H1 (cell line): ENCODE measurements at regions not wholly inside any gene's neighbourhood (a gene's known extent, or its start where the extent isn't known, plus 50 kb on each side); places are given as distances from the start of the nearest gene placed in this dataset.

Experiments used
- CTCF ChIA-PET: fragments of 300-600 bp; sonication (Branson Sonifier 250); formaldehyde crosslinking; loops from one replicate; lab custom pipeline; 2021; ENCODE audit not compliant: partially characterized antibody; lab: Charles Lee
- POLR2A ChIA-PET: fragments of 300-600 bp; sonication (Branson Sonifier 250); formaldehyde crosslinking; loops from one replicate; lab custom pipeline; 2021; ENCODE audit warnings: inconsistent platforms; ENCODE audit not compliant: partially characterized antibody; lab: Charles Lee
- DNase-seq, 2 experiments: peaks; one replicate each; pipeline versions ENCODE4 v3.0.0 to v3.0.0-alpha.2; 2010 to 2022; ENCODE audit warnings: low spot score in 2 of 2, low read depth in 1 of 2, mixed read lengths in 1 of 2
- FAIRE-seq: peaks from 2 replicates; lab custom pipeline; 2011; peaks lifted over from hg19 to GRCh38; lab: Jason Lieb, UNC
- H2AFZ ChIP-seq: 2 replicates; pipeline ENCODE4 v1.8.1; 2012; ENCODE audit warnings: low read length, inconsistent platforms
- H2AK5ac ChIP-seq: 2 replicates; pipeline ENCODE4 v1.6.1; 2013; ENCODE audit warnings: low read depth, low read length
- H2BK120ac ChIP-seq: replicated peaks from 2 replicates; pipeline ENCODE3; 2013; ENCODE audit warnings: low read depth, low read length, inconsistent platforms
- H2BK12ac ChIP-seq: 2 replicates; pipeline ENCODE4 v1.6.1; 2013; ENCODE audit warnings: low read depth, low read length
- H2BK15ac ChIP-seq: 2 replicates; pipeline ENCODE4 v1.6.1; 2013; ENCODE audit warnings: low read length
- H2BK20ac ChIP-seq: 2 replicates; pipeline ENCODE4 v1.6.1; 2013; ENCODE audit warnings: low read length
- H2BK5ac ChIP-seq: 2 replicates; pipeline ENCODE4 v1.6.1; 2013; ENCODE audit warnings: low read depth, low read length
- H3K14ac ChIP-seq: 2 replicates; pipeline ENCODE4 v1.6.1; 2013; ENCODE audit warnings: inconsistent platforms; ENCODE audit not compliant: insufficient read length
- H3K18ac ChIP-seq: 2 replicates; pipeline ENCODE4 v1.6.1; 2013; ENCODE audit warnings: low read length; ENCODE audit errors: extremely low read depth
- H3K23ac ChIP-seq: 2 replicates; pipeline ENCODE4 v1.6.1; 2013; ENCODE audit warnings: inconsistent platforms; ENCODE audit not compliant: insufficient read length
- H3K23me2 ChIP-seq: 2 replicates; pipeline ENCODE4 v1.6.1; 2013; ENCODE audit warnings: low read depth, low read length
- H3K27ac ChIP-seq: 2 replicates; pipeline ENCODE4 v1.6.1; 2011; ENCODE audit warnings: low read depth, low read length, inconsistent platforms
- H3K27me3 ChIP-seq, 4 experiments: replicated peaks in 1 of 4; 1 replicate in 1 of 4; 2 replicates in 3 of 4; pipeline versions ENCODE4 v1.6.1 to v1.8.1; 2011 to 2013; ENCODE audit warnings: low read length in 3 of 4, mild to moderate bottlenecking in 3 of 4, inconsistent platforms in 2 of 4, mixed read lengths in 2 of 4, moderate library complexity in 1 of 4; ENCODE audit not compliant: control insufficient read depth in 3 of 4, insufficient read depth in 3 of 4; ENCODE audit errors: extremely low read depth in 1 of 4
- H3K36me3 ChIP-seq, 4 experiments: 2 replicates each; pipeline versions ENCODE4 v1.6.1 to v1.8.1; 2011 to 2013; ENCODE audit warnings: mild to moderate bottlenecking in 4 of 4, low read length in 3 of 4, moderate library complexity in 2 of 4, control low read depth in 1 of 4, inconsistent platforms in 1 of 4; ENCODE audit not compliant: insufficient read depth in 4 of 4, control insufficient read depth in 2 of 4
- H3K4ac ChIP-seq: replicated peaks from 2 replicates; pipeline ENCODE3; 2013; ENCODE audit warnings: low read length, low read depth, mixed read lengths, inconsistent platforms; ENCODE audit not compliant: insufficient read length
- H3K4me1 ChIP-seq, 4 experiments: replicated peaks in 1 of 4; 1 replicate in 1 of 4; 2 replicates in 3 of 4; pipeline versions ENCODE4 v1.6.1 to v1.8.1; 2011 to 2013; ENCODE audit warnings: low read length in 3 of 4, inconsistent platforms in 2 of 4, mixed read lengths in 1 of 4; ENCODE audit not compliant: insufficient read depth in 4 of 4, control insufficient read depth in 3 of 4
- H3K4me2 ChIP-seq, 2 experiments: 2 replicates each; pipeline versions ENCODE4 v1.6.1 to v1.8.1; 2011 to 2013; ENCODE audit warnings: low read depth in 2 of 2, low read length in 2 of 2, control low read depth in 1 of 2, inconsistent platforms in 1 of 2, mild to moderate bottlenecking in 1 of 2; ENCODE audit not compliant: insufficient read depth in 1 of 2
- H3K4me3 ChIP-seq, 4 experiments: fragments of 200-600, 300-600 bp in 1 of 4; sonication (generic), shearing (Covaris generic), sonication (Bioruptor Twin) in 1 of 4; 2 replicates each; pipeline versions ENCODE4 v1.5.1 to v1.8.1; 2011 to 2016; ENCODE audit warnings: low read length in 4 of 4, low read depth in 3 of 4, control low read depth in 2 of 4, inconsistent platforms in 2 of 4, mild to moderate bottlenecking in 2 of 4, mixed read lengths in 1 of 4, moderate library complexity in 1 of 4; ENCODE audit not compliant: insufficient read depth in 2 of 4; ENCODE audit errors: extremely low read depth in 1 of 4
- H3K56ac ChIP-seq: replicated peaks from 2 replicates; pipeline ENCODE3; 2013; ENCODE audit warnings: low read depth, mild to moderate bottlenecking, mixed read lengths, low read length, inconsistent platforms; ENCODE audit not compliant: insufficient read length
- H3K79me1 ChIP-seq: 2 replicates; pipeline ENCODE4 v1.6.1; 2013; ENCODE audit warnings: low read depth, low read length, control low read depth
- H3K79me2 ChIP-seq, 2 experiments: 2 replicates each; pipeline versions ENCODE4 v1.6.1 to v1.8.1; 2012 to 2013; ENCODE audit warnings: low read length in 2 of 2, mild to moderate bottlenecking in 2 of 2, inconsistent platforms in 1 of 2; ENCODE audit not compliant: insufficient read depth in 2 of 2, control insufficient read depth in 1 of 2
- H3K9ac ChIP-seq, 4 experiments: replicated peaks in 1 of 4; 1 replicate in 1 of 4; 2 replicates in 3 of 4; pipeline versions ENCODE4 v1.6.1 to v1.8.1; 2011 to 2013; ENCODE audit warnings: low read depth in 3 of 4, low read length in 3 of 4, control low read depth in 2 of 4, mild to moderate bottlenecking in 2 of 4, moderate library complexity in 2 of 4, inconsistent platforms in 1 of 4; ENCODE audit errors: extremely low read depth in 1 of 4
- H3K9me3 ChIP-seq, 2 experiments: 2 replicates each; pipeline versions ENCODE4 v1.6.1 to v1.8.1; 2012 to 2013; ENCODE audit warnings: mild to moderate bottlenecking in 2 of 2, moderate library complexity in 2 of 2, control low read depth in 1 of 2, inconsistent platforms in 1 of 2, low read depth in 1 of 2, low read length in 1 of 2, mixed read lengths in 1 of 2; ENCODE audit not compliant: insufficient read depth in 2 of 2
- H4K20me1 ChIP-seq, 2 experiments: replicated peaks in 1 of 2; 2 replicates each; pipeline versions ENCODE3 to v1.8.1; 2011 to 2013; ENCODE audit warnings: inconsistent platforms in 2 of 2, low read length in 2 of 2, mild to moderate bottlenecking in 1 of 2; ENCODE audit not compliant: insufficient read depth in 2 of 2, control insufficient read depth in 1 of 2
- H4K5ac ChIP-seq: 2 replicates; pipeline ENCODE4 v1.6.1; 2013; ENCODE audit warnings: low read length, low read depth, mixed read lengths, inconsistent platforms; ENCODE audit not compliant: insufficient read length
- H4K8ac ChIP-seq: 2 replicates; pipeline ENCODE4 v1.8.0; 2013; ENCODE audit warnings: mild to moderate bottlenecking, moderate library complexity, low read length, inconsistent platforms; ENCODE audit not compliant: insufficient read depth; ENCODE audit errors: extremely low read depth
- H4K91ac ChIP-seq: replicated peaks from 2 replicates; pipeline ENCODE3; 2013; ENCODE audit warnings: low read length, mixed read lengths, inconsistent platforms; ENCODE audit not compliant: insufficient read length
- CEBPB ChIP-seq: IDR thresholded peaks from 2 replicates; pipeline ENCODE4 v1.6.1; 2012; ENCODE audit warnings: low read depth, low read length
- JUND ChIP-seq: IDR thresholded peaks from 2 replicates; pipeline ENCODE4 v1.6.1; 2011; ENCODE audit warnings: mild to moderate bottlenecking, improper control_type of control experiment, low read length
- MAFK ChIP-seq: IDR thresholded peaks from 2 replicates; pipeline ENCODE4 v1.6.1; 2012; ENCODE audit warnings: low read depth, mild to moderate bottlenecking, improper control_type of control experiment, low read length
- POLR2A ChIP-seq, 2 experiments: IDR thresholded peaks; 1 replicate in 1 of 2; 2 replicates in 1 of 2; pipeline ENCODE4 v1.6.1; 2011; ENCODE audit warnings: low read depth in 2 of 2, low read length in 2 of 2, mild to moderate bottlenecking in 2 of 2; ENCODE audit errors: control extremely low read depth in 1 of 2
- WGBS, 2 experiments: shearing (Covaris generic) in 1 of 2; methylation state at CpG; one replicate each; pipeline versions ENCODE4 v1.1.6 to v1.1.7; 2013 to 2015; ENCODE audit warnings: low lambda C conversion rate in 2 of 2, mixed read lengths in 2 of 2, inconsistent platforms in 1 of 2, low coverage in 1 of 2, missing lambda C conversion rate in 1 of 2; ENCODE audit not compliant: insufficient replicate concordance in 2 of 2, insufficient coverage in 1 of 2, insufficient read length in 1 of 2; ENCODE audit errors: extremely low coverage in 1 of 2, missing lambda C conversion rate in 1 of 2; 5-methylcytosine and 5-hydroxymethylcytosine counted together
- TF ChIP-seq, protein P1 (sequence below): IDR thresholded peaks from 2 replicates; pipeline ENCODE4 v1.6.1; 2012; ENCODE audit warnings: low read length, inconsistent platforms

DNA sequence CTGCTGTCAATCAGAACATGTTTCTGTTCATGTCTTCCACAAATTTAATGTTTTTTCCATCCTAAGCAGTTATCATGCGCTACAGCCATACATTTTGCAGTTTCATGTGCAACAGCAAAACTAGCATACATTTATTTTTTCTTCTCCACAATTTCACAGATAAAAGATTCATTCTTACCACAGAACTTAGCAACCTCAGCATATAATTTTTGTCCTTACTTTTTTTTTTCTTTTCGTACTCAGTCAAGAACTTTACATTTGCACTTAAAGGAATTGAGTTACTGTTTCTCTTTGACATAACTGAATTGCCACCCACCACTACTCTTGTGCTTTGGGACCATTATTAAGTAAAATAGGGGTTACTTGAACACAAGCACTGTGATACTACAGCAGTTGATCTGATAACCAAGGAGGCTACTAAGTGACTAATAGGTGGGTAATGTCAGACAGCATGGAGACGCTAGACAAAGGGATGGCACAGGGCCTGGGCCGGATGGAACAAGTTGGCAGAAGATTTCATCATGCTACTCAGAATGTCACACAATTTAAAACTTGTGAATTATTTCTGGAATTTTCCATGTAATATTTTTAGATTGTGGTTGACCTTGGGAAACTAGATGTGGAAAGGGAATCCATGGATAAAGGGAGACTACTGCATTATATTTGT lies 50.2 kb upstream of the LHX8 start:
- Histone ChIP-seq H2BK15ac (no peak overlapping the region), H3K27me3 (peaks cover 0 to 1% (median 0%) of the 10 kb centered on the region in 4 experiments; a peak in 3 of 7 replicates), H4K20me1 (no peaks in the 10 kb centered on the region), H2BK120ac (peak overlapping the region; percentile 29), H4K5ac (peak overlapping the region; percentile 64), H2BK20ac (peak overlapping the region; percentile 40; the same call in 1 of the 2 replicates), H3K4me2 (peak overlapping the region; percentile 4 to 23; a peak in 2 of 4 replicates), H3K27ac (no peak overlapping the region), H3K36me3 (no peaks in the 10 kb centered on the region), H3K14ac (no peak overlapping the region), H3K79me2 (no peaks in the 10 kb centered on the region), H2BK12ac (peak overlapping the region; percentile 72), H2BK5ac (peak overlapping the region; percentile 28; the same call in 1 of the 2 replicates), H3K4me1 (peaks cover 5 to 23% (median 13%) of the 10 kb centered on the region in 4 experiments; a peak in 5 of 7 replicates), H3K23me2 (no peaks in the 10 kb centered on the region), H4K8ac (no peak overlapping the region), H2AFZ (no peak overlapping the region), H3K56ac (no peak overlapping the region), H2AK5ac (no peak overlapping the region; the same call in 1 of the 2 replicates), H3K23ac (no peak overlapping the region), H3K4ac (no peak overlapping the region), H3K79me1 (no peaks in the 10 kb centered on the region), H3K9ac (no peak overlapping the region), H3K18ac (no peak overlapping the region; the same call in 1 of the 2 replicates), H4K91ac (peak overlapping the region; percentile 47), H3K4me3 (no peak overlapping the region; a peak in 1 of 8 replicates), H3K9me3 (no peaks in the 10 kb centered on the region)
- peak; percentile 39; the same call in 1 of the 2 replicates for TF ChIP-seq CEBPB
- TF ChIP-seq JUND = peak; percentile 31; the same call in 1 of the 2 replicates
- no peak for TF ChIP-seq POLR2A (IDR thresholded peaks at IDR 0.05; ENCODE audit: control extremely low read depth in 1 of 2, low read depth in 2 of 2, low read length in 2 of 2)
- 0 out of 2 replicates have a peak, but pooled peaks have one; percentile 6 for TF ChIP-seq MAFK
- TF ChIP-seq, protein P1, sequence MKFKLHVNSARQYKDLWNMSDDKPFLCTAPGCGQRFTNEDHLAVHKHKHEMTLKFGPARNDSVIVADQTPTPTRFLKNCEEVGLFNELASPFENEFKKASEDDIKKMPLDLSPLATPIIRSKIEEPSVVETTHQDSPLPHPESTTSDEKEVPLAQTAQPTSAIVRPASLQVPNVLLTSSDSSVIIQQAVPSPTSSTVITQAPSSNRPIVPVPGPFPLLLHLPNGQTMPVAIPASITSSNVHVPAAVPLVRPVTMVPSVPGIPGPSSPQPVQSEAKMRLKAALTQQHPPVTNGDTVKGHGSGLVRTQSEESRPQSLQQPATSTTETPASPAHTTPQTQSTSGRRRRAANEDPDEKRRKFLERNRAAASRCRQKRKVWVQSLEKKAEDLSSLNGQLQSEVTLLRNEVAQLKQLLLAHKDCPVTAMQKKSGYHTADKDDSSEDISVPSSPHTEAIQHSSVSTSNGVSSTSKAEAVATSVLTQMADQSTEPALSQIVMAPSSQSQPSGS = no peak
- WGBS, 2 experiments = 55% methylated on average over 4 of the region's 4 CpGs; no CpG with 5 or more reads in 1 of the 2 experiments
- CTCF ChIA-PET = no interaction called here
- DNase-seq (no peak), FAIRE-seq (no peak)
- POLR2A ChIA-PET = no interaction called here
